ENCODE measurements at regions not wholly inside any gene's neighbourhood (a gene's known extent, or its start where the extent isn't known, plus 50 kb on each side); places are given as distances from the start of the nearest gene placed in this dataset.

- Histone ChIP-seq H3K27me3 (ENCODE audit: control insufficient read depth, insufficient read depth, low read length) (no peaks in the 10 kb centered on the region), H3K9me3 (ENCODE audit: control insufficient read depth in 2 of 3, insufficient read depth in 1 of 3, low read length in 3 of 3) (no peaks in the 10 kb centered on the region), H3K27ac (ENCODE audit: low read depth in 2 of 2, low read length in 2 of 2) (no peak overlapping the region), H3K36me3 (ENCODE audit: control insufficient read depth in 2 of 3, insufficient read depth in 3 of 3, low read length in 3 of 3) (no peaks in the 10 kb centered on the region), H3K9ac (ENCODE audit: low read length in 3 of 3) (no peak overlapping the region), H3K4me1 (ENCODE audit: control insufficient read depth in 2 of 3, insufficient read depth in 2 of 3, low read depth in 1 of 3, low read length in 3 of 3) (no peaks in the 10 kb centered on the region), H3K4me3 (ENCODE audit: low read length in 3 of 3) (no peak overlapping the region)
- TF ChIP-seq CTCF (IDR thresholded peaks at IDR 0.05; ENCODE audit: borderline replicate concordance, extremely low read depth, insufficient read depth) = no peak
- intact Hi-C loops (cut with DNase I) = no loop called here
- no peak for DNase-seq
- FAIRE-seq = no peak
Observed at GRCh38 chr5:74186356-74187315, 453.9 kb downstream of the ENC1 start.

- Histone ChIP-seq H3K9me3 (ENCODE audit: control insufficient read depth in 2 of 3, insufficient read depth in 1 of 3, low read length in 3 of 3) (no peaks in the 10 kb centered on the region), H3K9ac (ENCODE audit: low read length in 3 of 3) (no peak overlapping the region), H3K36me3 (ENCODE audit: control insufficient read depth in 2 of 3, insufficient read depth in 3 of 3, low read length in 3 of 3) (no peaks in the 10 kb centered on the region), H3K27me3 (ENCODE audit: control insufficient read depth, insufficient read depth, low read length) (no peaks in the 10 kb centered on the region), H3K27ac (ENCODE audit: low read depth in 2 of 2, low read length in 2 of 2) (no peak overlapping the region), H3K4me3 (ENCODE audit: low read length in 3 of 3) (no peak overlapping the region), H3K4me1 (ENCODE audit: control insufficient read depth in 2 of 3, insufficient read depth in 2 of 3, low read depth in 1 of 3, low read length in 3 of 3) (no peaks in the 10 kb centered on the region)
- intact Hi-C loops (cut with DNase I) = no loop called here
- no peak for TF ChIP-seq CTCF (IDR thresholded peaks at IDR 0.05; ENCODE audit: borderline replicate concordance, extremely low read depth, insufficient read depth)
- DNase-seq (no peak), FAIRE-seq (no peak)
Observed at GRCh38 chr5:74185599-74185998, 454.9 kb downstream of the ENC1 start.

GRCh38 chr5:74184649-74185048 lies 455.9 kb downstream of the ENC1 start:
- no peaks in the 10 kb centered on the region for H3K36me3 ChIP-seq (ENCODE audit: control insufficient read depth in 2 of 3, insufficient read depth in 3 of 3, low read length in 3 of 3)
- no peak for DNase-seq
- TF ChIP-seq CTCF (IDR thresholded peaks at IDR 0.05; ENCODE audit: borderline replicate concordance, extremely low read depth, insufficient read depth) = no peak
- no peaks in the 10 kb centered on the region for H3K4me1 ChIP-seq (ENCODE audit: control insufficient read depth in 2 of 3, insufficient read depth in 2 of 3, low read depth in 1 of 3, low read length in 3 of 3)
- intact Hi-C loops (cut with DNase I) = no loop called here
- no peak overlapping the region for H3K27ac ChIP-seq (ENCODE audit: low read depth in 2 of 2, low read length in 2 of 2)
- no peaks in the 10 kb centered on the region for H3K9me3 ChIP-seq (ENCODE audit: control insufficient read depth in 2 of 3, insufficient read depth in 1 of 3, low read length in 3 of 3)
- FAIRE-seq = no peak
- H3K27me3 ChIP-seq (ENCODE audit: control insufficient read depth, insufficient read depth, low read length) = no peaks in the 10 kb centered on the region
- H3K4me3 ChIP-seq (ENCODE audit: low read length in 3 of 3) = no peak overlapping the region
- no peak overlapping the region for H3K9ac ChIP-seq (ENCODE audit: low read length in 3 of 3)

Measured in kidney (tissue), 13 donors.